ENCODE measurements at regions not wholly inside any gene's neighbourhood (a gene's known extent, or its start where the extent isn't known, plus 50 kb on each side); places are given as distances from the start of the nearest gene placed in this dataset.

DNA sequence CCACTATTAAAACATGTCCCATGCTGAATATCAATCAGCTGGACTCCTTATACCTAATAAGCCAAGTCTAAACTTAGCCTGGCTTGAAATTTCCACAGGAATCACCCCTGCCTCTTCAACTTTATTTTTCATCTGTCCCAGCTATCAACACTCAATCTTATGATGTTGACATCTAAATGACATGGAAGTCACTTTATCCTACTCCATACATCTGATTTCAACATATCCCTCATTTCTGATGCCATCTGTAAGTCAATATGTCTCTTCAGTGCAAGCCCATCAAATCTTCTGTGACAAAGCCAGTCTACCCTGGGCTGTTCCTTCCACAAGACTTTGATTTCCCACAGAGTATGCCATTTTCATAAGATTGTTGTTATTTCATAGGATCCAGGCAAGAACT, 143.6 kb upstream of the SEMA6D start:
- Histone ChIP-seq H4K20me1 (ENCODE audit: low read length) (no peaks in the 10 kb centered on the region), H3K4me1 (ENCODE audit: insufficient read depth, low read length) (peaks cover 15% of the 10 kb centered on the region), H3K9ac (ENCODE audit: low read length) (no peak overlapping the region), H3K27ac (ENCODE audit: low read length) (no peak overlapping the region), H3F3A (ENCODE audit: low read length, unreplicated experiment) (no peaks in the 10 kb centered on the region), H3K27me3 (ENCODE audit: low read length) (no peaks in the 10 kb centered on the region), H3K36me3 (ENCODE audit: low read depth, low read length) (no peaks in the 10 kb centered on the region), H3K4me3 (ENCODE audit: low read length) (no peak overlapping the region), H3K9me3 (ENCODE audit: low read length) (no peaks in the 10 kb centered on the region), H3K4me2 (ENCODE audit: low read length) (no peak overlapping the region), H2AFZ (ENCODE audit: low read length) (no peak overlapping the region), H3K79me2 (ENCODE audit: low read length) (no peaks in the 10 kb centered on the region), H3K9me2 (replicated peaks; ENCODE audit: low read length) (no peaks in the 10 kb centered on the region)
- BruUV-seq (replicated peaks), result no TSS peak
- CTCF ChIA-PET, result no interaction called here
- no peak for DNase-seq
- ATAC-seq, result no peak
- POLR2A ChIA-PET (ENCODE audit: unreplicated experiment), result no interaction called here
- TF ChIP-seq CTCF (conservative IDR thresholded peaks at IDR 0.05; ENCODE audit: low read depth, low read length) (no peak), EZH2 (IDR thresholded peaks at IDR 0.05; ENCODE audit: low read length, unreplicated experiment) (no peak), EZH2phosphoT487 (IDR thresholded peaks at IDR 0.05; ENCODE audit: borderline replicate concordance, low read length) (no peak)
- intact Hi-C loops (cut with micrococcal nuclease), result loop anchor here (10.0 kb wide), 1 partner anchor 91 kb away; no protein-coding TSS in a partner anchor

DNA sequence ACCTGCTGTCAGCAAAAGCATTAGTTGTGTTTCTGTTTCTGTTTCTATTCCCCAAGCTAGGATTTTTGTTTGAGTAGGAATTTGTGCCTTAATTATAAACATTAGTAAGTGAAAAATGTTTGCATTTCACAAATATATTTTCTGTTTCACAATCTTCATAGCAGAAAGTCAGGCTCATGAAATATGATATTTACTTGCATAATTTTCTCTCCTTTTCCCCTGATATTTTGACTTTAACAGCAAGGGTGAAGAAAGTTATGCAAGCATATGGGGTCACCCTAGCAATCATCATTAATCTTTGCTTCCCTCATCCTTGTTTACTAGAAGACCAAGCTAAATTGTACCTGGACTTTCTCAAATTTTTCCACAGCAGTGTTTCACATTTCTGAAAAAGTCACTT, 140.3 kb upstream of the SEMA6D start:
- H3K79me2 ChIP-seq (ENCODE audit: low read length), result no peaks in the 10 kb centered on the region
- no peaks in the 10 kb centered on the region for H3K36me3 ChIP-seq (ENCODE audit: low read depth, low read length)
- H3K4me3 ChIP-seq (ENCODE audit: low read length), result no peak overlapping the region
- H2AFZ ChIP-seq (ENCODE audit: low read length), result no peak overlapping the region
- BruUV-seq (replicated peaks), result no TSS peak
- H3K27me3 ChIP-seq (ENCODE audit: low read length), result no peaks in the 10 kb centered on the region
- H4K20me1 ChIP-seq (ENCODE audit: low read length), result no peaks in the 10 kb centered on the region
- H3K4me2 ChIP-seq (ENCODE audit: low read length), result no peak overlapping the region
- no peak overlapping the region for H3K9ac ChIP-seq (ENCODE audit: low read length)
- intact Hi-C loops (cut with micrococcal nuclease), result loop anchor here (10.0 kb wide), 1 partner anchor 88 kb away; no protein-coding TSS in a partner anchor
- CTCF ChIA-PET, result no interaction called here
- TF ChIP-seq CTCF (conservative IDR thresholded peaks at IDR 0.05; ENCODE audit: low read depth, low read length) (no peak), EZH2 (IDR thresholded peaks at IDR 0.05; ENCODE audit: low read length, unreplicated experiment) (no peak), EZH2phosphoT487 (IDR thresholded peaks at IDR 0.05; ENCODE audit: borderline replicate concordance, low read length) (no peak)
- no peaks in the 10 kb centered on the region for H3K9me2 ChIP-seq (replicated peaks; ENCODE audit: low read length)
- DNase-seq, result no peak
- no peak for ATAC-seq
- H3K4me1 ChIP-seq (ENCODE audit: insufficient read depth, low read length), result peaks cover 28% of the 10 kb centered on the region
- no peak overlapping the region for H3K27ac ChIP-seq (ENCODE audit: low read length)
- no peaks in the 10 kb centered on the region for H3F3A ChIP-seq (ENCODE audit: low read length, unreplicated experiment)
- H3K9me3 ChIP-seq (ENCODE audit: low read length), result no peaks in the 10 kb centered on the region
- POLR2A ChIA-PET (ENCODE audit: unreplicated experiment), result no interaction called here

- Histone ChIP-seq H4K20me1 (ENCODE audit: low read length) (no peaks in the 10 kb centered on the region), H3K9me3 (ENCODE audit: low read length) (no peaks in the 10 kb centered on the region), H3K36me3 (ENCODE audit: low read depth, low read length) (no peaks in the 10 kb centered on the region), H3K9ac (ENCODE audit: low read length) (no peak overlapping the region), H3K9me2 (replicated peaks; ENCODE audit: low read length) (no peaks in the 10 kb centered on the region), H3K4me2 (ENCODE audit: low read length) (no peak overlapping the region), H3F3A (ENCODE audit: low read length, unreplicated experiment) (no peaks in the 10 kb centered on the region), H3K79me2 (ENCODE audit: low read length) (no peaks in the 10 kb centered on the region), H3K27ac (ENCODE audit: low read length) (no peak overlapping the region), H3K27me3 (ENCODE audit: low read length) (no peaks in the 10 kb centered on the region), H3K4me3 (ENCODE audit: low read length) (no peak overlapping the region), H3K4me1 (ENCODE audit: insufficient read depth, low read length) (peaks cover 28% of the 10 kb centered on the region), H2AFZ (ENCODE audit: low read length) (no peak overlapping the region)
- intact Hi-C loops (cut with micrococcal nuclease), result loop anchor here (10.0 kb wide), 1 partner anchor 87 kb away; no protein-coding TSS in a partner anchor
- no TSS peak for BruUV-seq (replicated peaks)
- no peak for ATAC-seq
- ChIA-PET POLR2A (ENCODE audit: unreplicated experiment) (no interaction called here), CTCF (no interaction called here)
- no peak for DNase-seq
- TF ChIP-seq EZH2 (IDR thresholded peaks at IDR 0.05; ENCODE audit: low read length, unreplicated experiment) (no peak), EZH2phosphoT487 (IDR thresholded peaks at IDR 0.05; ENCODE audit: borderline replicate concordance, low read length) (no peak)
Observed at GRCh38 chr15:47577461-47577860, 139.8 kb upstream of the SEMA6D start.

Data from PC-3 (cell line).